Parathyroid adenoma (tissue), 2 donors: ENCODE measurements at regions not wholly inside any gene's neighbourhood (a gene's known extent, or its start where the extent isn't known, plus 50 kb on each side); places are given as distances from the start of the nearest gene placed in this dataset.

Source experiments
- H2AFZ ChIP-seq: fragments of 300-600 bp; sonication (generic); one replicate; pipeline ENCODE4 v1.7.0; 2017; ENCODE audit warnings: antibody characterized with exemption, mild to moderate bottlenecking
- H3K27ac ChIP-seq: fragments of 300-600 bp; sonication (generic); one replicate; pipeline ENCODE4 v1.7.0; 2017
- H3K27me3 ChIP-seq: fragments of 300-600 bp; sonication (generic); one replicate; pipeline ENCODE4 v1.7.0; 2017; ENCODE audit warnings: low read length; ENCODE audit not compliant: control insufficient read depth, insufficient read depth
- H3K36me3 ChIP-seq: fragments of 300-600 bp; sonication (generic); one replicate; pipeline ENCODE4 v1.7.0; 2017; ENCODE audit warnings: low read length; ENCODE audit not compliant: control insufficient read depth, insufficient read depth
- H3K4me1 ChIP-seq: fragments of 300-600 bp; sonication (generic); one replicate; pipeline ENCODE4 v1.7.0; 2017; ENCODE audit warnings: control low read depth
- H3K4me2 ChIP-seq: fragments of 300-600 bp; sonication (generic); one replicate; pipeline ENCODE4 v1.7.0; 2017; ENCODE audit warnings: low read length
- H3K4me3 ChIP-seq: fragments of 300-600 bp; sonication (generic); one replicate; pipeline ENCODE4 v1.7.0; 2017; ENCODE audit warnings: low read depth, low read length
- H3K79me2 ChIP-seq: fragments of 300-600 bp; sonication (generic); one replicate; pipeline ENCODE4 v1.7.0; 2017; ENCODE audit warnings: control low read depth
- H3K9ac ChIP-seq: fragments of 300-600 bp; sonication (generic); one replicate; pipeline ENCODE4 v1.7.0; 2017; ENCODE audit warnings: mild to moderate bottlenecking
- H3K9me3 ChIP-seq: fragments of 300-600 bp; sonication (generic); one replicate; pipeline ENCODE4 v1.7.0; 2017; ENCODE audit warnings: low read length; ENCODE audit not compliant: control insufficient read depth
- CTCF ChIP-seq: fragments of 300-600 bp; sonication (generic); IDR thresholded peaks from one replicate; pipeline ENCODE4 v1.7.0; 2017; ENCODE audit warnings: antibody characterized with exemption, mild to moderate bottlenecking
- donor health status: primary hyperparathyroidism.

- Histone ChIP-seq H3K4me2 (no peak overlapping the region), H3K36me3 (no peaks in the 10 kb centered on the region), H3K27me3 (no peaks in the 10 kb centered on the region), H3K9me3 (no peaks in the 10 kb centered on the region), H3K79me2 (no peaks in the 10 kb centered on the region), H3K4me3 (no peak overlapping the region), H3K4me1 (no peaks in the 10 kb centered on the region), H3K9ac (no peak overlapping the region), H3K27ac (no peak overlapping the region), H2AFZ (no peak overlapping the region)
- no peak for TF ChIP-seq CTCF
Observed at GRCh38 chr3:55164876-55165275, 237.0 kb upstream of the LRTM1 start.

- Histone ChIP-seq H2AFZ (no peak overlapping the region), H3K27ac (no peak overlapping the region)
- TF ChIP-seq CTCF, result no peak
Observed at GRCh38 chr3:55164191-55164590, 236.3 kb upstream of the LRTM1 start.

DNA sequence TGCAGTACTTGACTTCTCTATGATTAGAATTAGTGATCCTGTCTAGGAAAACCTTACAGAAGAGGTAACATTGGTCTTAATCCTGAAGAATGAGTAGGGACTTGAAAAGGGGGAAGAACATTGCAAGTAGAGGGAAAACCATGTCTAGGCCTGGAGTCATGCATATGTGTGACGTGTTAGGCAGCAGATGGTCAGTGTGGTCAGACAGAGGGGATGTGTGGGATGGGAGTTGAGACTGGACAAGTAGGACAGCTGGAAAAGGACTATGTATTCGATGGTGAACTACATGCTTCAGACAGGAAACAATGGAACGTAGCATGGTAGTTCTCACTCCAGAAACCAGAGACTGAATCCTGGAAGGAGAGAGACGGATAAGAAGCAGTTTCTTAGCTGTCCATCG, 235.6 kb upstream of the LRTM1 start:
- Histone ChIP-seq H3K27me3 (no peaks in the 10 kb centered on the region), H3K27ac (no peak overlapping the region), H3K4me1 (no peaks in the 10 kb centered on the region), H3K36me3 (no peaks in the 10 kb centered on the region), H3K4me3 (no peak overlapping the region), H3K4me2 (no peak overlapping the region), H3K9ac (no peak overlapping the region), H2AFZ (no peak overlapping the region), H3K79me2 (no peaks in the 10 kb centered on the region), H3K9me3 (no peaks in the 10 kb centered on the region)
- TF ChIP-seq CTCF, result no peak

More at GRCh38 chr3:55164191-55164590, 236.3 kb upstream of the LRTM1 start:
- Histone ChIP-seq H3K9ac (no peak overlapping the region), H3K9me3 (no peaks in the 10 kb centered on the region), H3K4me1 (no peaks in the 10 kb centered on the region), H3K27me3 (no peaks in the 10 kb centered on the region), H3K36me3 (no peaks in the 10 kb centered on the region), H3K79me2 (no peaks in the 10 kb centered on the region), H3K4me2 (no peak overlapping the region), H3K4me3 (no peak overlapping the region)

DNA sequence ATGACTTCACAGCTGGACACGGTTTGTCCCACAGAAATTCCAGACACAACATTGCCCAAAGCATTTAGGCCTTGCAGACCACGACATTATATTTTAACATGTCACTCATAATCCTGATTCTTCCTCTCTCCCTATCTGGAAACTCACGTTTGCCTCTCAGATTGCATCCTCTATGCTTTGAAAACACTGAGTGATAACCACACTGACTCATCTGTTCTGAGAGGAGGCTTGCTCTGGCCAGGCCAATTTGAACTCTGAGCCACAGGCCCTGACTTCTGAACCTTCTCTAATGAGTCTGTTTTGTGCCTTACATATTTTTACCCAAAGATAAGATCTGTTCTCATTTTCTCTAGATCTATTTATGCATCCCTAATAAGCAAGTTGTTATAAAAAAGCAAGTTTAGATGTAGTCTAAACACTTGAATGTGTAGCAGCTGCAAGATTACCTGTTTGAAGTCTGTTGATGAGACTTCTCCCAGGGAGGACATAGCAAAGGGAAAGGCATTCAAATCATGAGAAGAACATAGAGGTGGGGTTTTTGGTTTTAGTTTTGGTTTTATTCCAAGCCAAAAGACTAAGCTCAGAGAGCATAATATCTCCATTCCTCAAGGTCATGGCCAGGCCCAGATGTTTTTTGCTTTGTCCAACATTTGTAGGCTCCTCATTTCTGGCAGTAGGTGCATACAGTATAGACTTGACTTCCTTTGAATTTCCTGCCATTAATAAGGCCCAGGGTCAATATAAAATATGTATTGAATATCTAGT, 234.4 kb upstream of the LRTM1 start:
- Histone ChIP-seq H2AFZ (no peak overlapping the region), H3K9me3 (no peaks in the 10 kb centered on the region), H3K4me3 (no peak overlapping the region), H3K79me2 (no peaks in the 10 kb centered on the region), H3K4me1 (no peaks in the 10 kb centered on the region), H3K9ac (no peak overlapping the region), H3K36me3 (no peaks in the 10 kb centered on the region), H3K27me3 (no peaks in the 10 kb centered on the region), H3K4me2 (no peak overlapping the region), H3K27ac (no peak overlapping the region)
- TF ChIP-seq CTCF, result no peak

GRCh38 chr3:55161231-55161630, 233.4 kb upstream of the LRTM1 start:
- Histone ChIP-seq H3K4me3 (no peak overlapping the region), H2AFZ (no peak overlapping the region), H3K27ac (no peak overlapping the region), H3K9ac (no peak overlapping the region), H3K36me3 (no peaks in the 10 kb centered on the region), H3K4me2 (no peak overlapping the region), H3K4me1 (no peaks in the 10 kb centered on the region), H3K79me2 (no peaks in the 10 kb centered on the region), H3K27me3 (no peaks in the 10 kb centered on the region), H3K9me3 (no peaks in the 10 kb centered on the region)
- no peak for TF ChIP-seq CTCF
